H1 (cell line): ENCODE measurements at regions not wholly inside any gene's neighbourhood (a gene's known extent, or its start where the extent isn't known, plus 50 kb on each side); places are given as distances from the start of the nearest gene placed in this dataset.

ENCODE experiments used
- CBX5 ChIP-seq: fragments of 300-800, 300-1000 bp; sonication (generic); IDR thresholded peaks from 2 replicates; pipeline ENCODE4 v1.7.1; 2016; ENCODE audit warnings: antibody characterized with exemption, low read length, low read depth
- CEBPB ChIP-seq: IDR thresholded peaks from 2 replicates; pipeline ENCODE4 v1.6.1; 2012; ENCODE audit warnings: low read depth, low read length
- CREB1 ChIP-seq: IDR thresholded peaks from 2 replicates; pipeline ENCODE4 v1.6.1; 2012; ENCODE audit warnings: inconsistent platforms
- CTBP2 ChIP-seq: IDR thresholded peaks from 2 replicates; pipeline ENCODE4 v1.7.0; 2011; ENCODE audit warnings: borderline replicate concordance, mild to moderate bottlenecking, moderate library complexity, mixed read lengths, low read length; ENCODE audit not compliant: insufficient read depth, insufficient read length
- E2F6 ChIP-seq: IDR thresholded peaks from 2 replicates; pipeline ENCODE4 v1.6.1; 2012; ENCODE audit warnings: inconsistent platforms
- HDAC2 ChIP-seq, 2 experiments: fragments of 300-600 bp in 1 of 2; sonication (generic) in 1 of 2; IDR thresholded peaks; 2 replicates each; pipeline ENCODE4 v1.6.1; 2011 to 2012; ENCODE audit warnings: low read depth in 2 of 2, low read length in 2 of 2, mild to moderate bottlenecking in 2 of 2, moderate library complexity in 2 of 2, borderline replicate concordance in 1 of 2, inconsistent platforms in 1 of 2
- HDAC6 ChIP-seq: IDR thresholded peaks from one replicate; pipeline ENCODE4 v1.7.1; 2012; ENCODE audit warnings: low read depth, mild to moderate bottlenecking, inconsistent platforms, low read length, moderate library complexity
- KDM4A ChIP-seq: IDR thresholded peaks from one replicate; pipeline ENCODE4 v1.7.1; 2012; ENCODE audit warnings: low read depth, mild to moderate bottlenecking, moderate library complexity, low read length, inconsistent platforms; ENCODE audit not compliant: severe bottlenecking
- KDM5A ChIP-seq: fragments of 200-600 bp; IDR thresholded peaks from 2 replicates; pipeline ENCODE4 v1.7.1; 2012; ENCODE audit warnings: mild to moderate bottlenecking, low read length, inconsistent platforms, mixed read lengths
- POLR2A ChIP-seq, 2 experiments: IDR thresholded peaks; 1 replicate in 1 of 2; 2 replicates in 1 of 2; pipeline ENCODE4 v1.6.1; 2011; ENCODE audit warnings: low read depth in 2 of 2, low read length in 2 of 2, mild to moderate bottlenecking in 2 of 2; ENCODE audit errors: control extremely low read depth in 1 of 2
- RAD21 ChIP-seq, 2 experiments: IDR thresholded peaks in 1 of 2; conservative IDR thresholded peaks in 1 of 2; 2 replicates each; pipeline ENCODE4 v1.6.1; 2011; ENCODE audit warnings: low read depth in 2 of 2, low read length in 2 of 2, improper control_type of control experiment in 1 of 2, inconsistent platforms in 1 of 2, mild to moderate bottlenecking in 1 of 2, moderate library complexity in 1 of 2
- RBBP5 ChIP-seq: IDR thresholded peaks from 2 replicates; pipeline ENCODE4 v1.7.1; 2012; ENCODE audit warnings: low read depth, mild to moderate bottlenecking, inconsistent platforms, low read length, moderate library complexity, borderline replicate concordance
- RXRA ChIP-seq: IDR thresholded peaks from 2 replicates; pipeline ENCODE4 v1.6.1; 2011; ENCODE audit warnings: low read depth, mild to moderate bottlenecking, low read length, moderate library complexity; ENCODE audit not compliant: insufficient read depth
- SAP30 ChIP-seq: fragments of 300-600 bp; sonication (generic); IDR thresholded peaks from 2 replicates; pipeline ENCODE4 v1.7.1; 2012; ENCODE audit warnings: low read length, moderate library complexity, mild to moderate bottlenecking, inconsistent platforms; ENCODE audit not compliant: insufficient read depth, insufficient replicate concordance
- SIN3A ChIP-seq, 2 experiments: IDR thresholded peaks in 1 of 2; conservative IDR thresholded peaks in 1 of 2; 2 replicates each; pipeline ENCODE4 v1.6.1; 2011 to 2012; ENCODE audit warnings: low read length in 2 of 2, improper control_type of control experiment in 1 of 2, low read depth in 1 of 2, mild to moderate bottlenecking in 1 of 2
- SIX5 ChIP-seq: IDR thresholded peaks from 2 replicates; pipeline ENCODE4 v1.6.1; 2011; ENCODE audit warnings: mild to moderate bottlenecking, low read depth, low read length
- SP2 ChIP-seq: IDR thresholded peaks from 2 replicates; pipeline ENCODE4 v1.6.1; 2012; ENCODE audit warnings: mild to moderate bottlenecking, low read length, inconsistent platforms
- SUZ12 ChIP-seq: fragments of 200-600 bp; sonication (generic); IDR thresholded peaks from 2 replicates; pipeline ENCODE4 v1.6.1; 2012; ENCODE audit warnings: mild to moderate bottlenecking, inconsistent platforms, low read length, moderate library complexity, mixed read lengths
- TCF12 ChIP-seq: IDR thresholded peaks from 2 replicates; pipeline ENCODE4 v1.6.1; 2011; ENCODE audit warnings: low read depth, mild to moderate bottlenecking, low read length
- TF ChIP-seq, protein P1 (sequence below): IDR thresholded peaks from 2 replicates; pipeline ENCODE4 v1.6.1; 2011; ENCODE audit warnings: low read length, improper control_type of control experiment
- TF ChIP-seq, protein P2 (sequence below), 3 experiments: IDR thresholded peaks; 1 replicate in 2 of 3; 2 replicates in 1 of 3; pipeline versions ENCODE4 v1.5.1 to v1.6.1; 2011; ENCODE audit warnings: low read length in 3 of 3, mild to moderate bottlenecking in 3 of 3, inconsistent platforms in 2 of 3, low read depth in 1 of 3, moderate library complexity in 1 of 3; ENCODE audit not compliant: insufficient read depth in 1 of 3; ENCODE audit errors: control extremely low read depth in 1 of 3

DNA sequence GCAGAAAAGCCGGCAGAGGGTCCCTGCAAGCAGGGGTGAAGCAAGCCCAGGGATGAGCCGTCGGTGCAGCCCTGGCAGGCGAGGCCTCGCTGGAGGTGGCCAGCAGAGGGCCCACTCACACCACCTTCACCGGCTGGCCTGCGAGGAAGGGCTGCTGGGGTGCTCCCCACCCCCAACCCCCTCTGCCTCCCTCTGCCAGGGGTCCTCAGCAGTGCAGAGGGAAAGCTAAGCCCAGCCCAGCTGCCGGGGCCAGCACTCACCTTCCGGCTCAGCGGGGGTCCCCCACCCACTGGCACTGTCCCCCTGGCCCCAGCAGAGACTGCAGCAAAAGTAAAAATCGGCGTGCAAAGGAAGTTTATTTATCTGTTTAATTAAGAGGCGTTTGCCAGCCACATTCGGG is 113.4 kb downstream of the ENGASE start (continued):
- no peak for TF ChIP-seq E2F6
- no peak for TF ChIP-seq SUZ12
- TF ChIP-seq CEBPB = 0 out of 2 replicates have a peak, but pooled peaks have one; percentile 6
- no peak for TF ChIP-seq CTBP2
- no peak for TF ChIP-seq KDM4A
- no peak for TF ChIP-seq TCF12
- no peak for TF ChIP-seq RXRA
- TF ChIP-seq, protein P1, sequence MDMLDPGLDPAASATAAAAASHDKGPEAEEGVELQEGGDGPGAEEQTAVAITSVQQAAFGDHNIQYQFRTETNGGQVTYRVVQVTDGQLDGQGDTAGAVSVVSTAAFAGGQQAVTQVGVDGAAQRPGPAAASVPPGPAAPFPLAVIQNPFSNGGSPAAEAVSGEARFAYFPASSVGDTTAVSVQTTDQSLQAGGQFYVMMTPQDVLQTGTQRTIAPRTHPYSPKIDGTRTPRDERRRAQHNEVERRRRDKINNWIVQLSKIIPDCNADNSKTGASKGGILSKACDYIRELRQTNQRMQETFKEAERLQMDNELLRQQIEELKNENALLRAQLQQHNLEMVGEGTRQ = no peak
- no peak for TF ChIP-seq SIX5
- TF ChIP-seq RBBP5 = no peak
- TF ChIP-seq SP2 = no peak
- 0 out of 2 replicates have a peak, but pooled peaks have one; percentile 22 for TF ChIP-seq CREB1
- no peak for TF ChIP-seq POLR2A (IDR thresholded peaks at IDR 0.05; ENCODE audit: control extremely low read depth in 1 of 2, low read depth in 2 of 2, low read length in 2 of 2)
- no peak for TF ChIP-seq KDM5A
- TF ChIP-seq SIN3A (conservative IDR thresholded peaks at IDR 0.05 in 1 of 2, IDR thresholded peaks at IDR 0.05 in 1 of 2; ENCODE audit: low read depth in 1 of 2, low read length in 2 of 2) = no peak; a peak in 1 of 4 replicates
- TF ChIP-seq SAP30 = no peak
- TF ChIP-seq CBX5 = no peak
- TF ChIP-seq HDAC6 = no peak
- peak in 1 of 2 experiments; percentile 56; a peak in 1 of 4 replicates for TF ChIP-seq HDAC2 (IDR thresholded peaks at IDR 0.05; ENCODE audit: borderline replicate concordance in 1 of 2, low read depth in 2 of 2, low read length in 2 of 2)
- TF ChIP-seq RAD21 (IDR thresholded peaks at IDR 0.05 in 1 of 2, conservative IDR thresholded peaks at IDR 0.05 in 1 of 2; ENCODE audit: low read depth in 2 of 2, low read length in 2 of 2) = peak; percentile 97
- TF ChIP-seq, protein P2, sequence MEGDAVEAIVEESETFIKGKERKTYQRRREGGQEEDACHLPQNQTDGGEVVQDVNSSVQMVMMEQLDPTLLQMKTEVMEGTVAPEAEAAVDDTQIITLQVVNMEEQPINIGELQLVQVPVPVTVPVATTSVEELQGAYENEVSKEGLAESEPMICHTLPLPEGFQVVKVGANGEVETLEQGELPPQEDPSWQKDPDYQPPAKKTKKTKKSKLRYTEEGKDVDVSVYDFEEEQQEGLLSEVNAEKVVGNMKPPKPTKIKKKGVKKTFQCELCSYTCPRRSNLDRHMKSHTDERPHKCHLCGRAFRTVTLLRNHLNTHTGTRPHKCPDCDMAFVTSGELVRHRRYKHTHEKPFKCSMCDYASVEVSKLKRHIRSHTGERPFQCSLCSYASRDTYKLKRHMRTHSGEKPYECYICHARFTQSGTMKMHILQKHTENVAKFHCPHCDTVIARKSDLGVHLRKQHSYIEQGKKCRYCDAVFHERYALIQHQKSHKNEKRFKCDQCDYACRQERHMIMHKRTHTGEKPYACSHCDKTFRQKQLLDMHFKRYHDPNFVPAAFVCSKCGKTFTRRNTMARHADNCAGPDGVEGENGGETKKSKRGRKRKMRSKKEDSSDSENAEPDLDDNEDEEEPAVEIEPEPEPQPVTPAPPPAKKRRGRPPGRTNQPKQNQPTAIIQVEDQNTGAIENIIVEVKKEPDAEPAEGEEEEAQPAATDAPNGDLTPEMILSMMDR (IDR thresholded peaks at IDR 0.05; ENCODE audit: control extremely low read depth in 1 of 3, insufficient read depth in 1 of 3, low read depth in 1 of 3, low read length in 3 of 3) = peak; percentile 91 to 97 (median 95)
